IPS DF 6.9 (cell line): ENCODE measurements at regions not wholly inside any gene's neighbourhood (a gene's known extent, or its start where the extent isn't known, plus 50 kb on each side); places are given as distances from the start of the nearest gene placed in this dataset.

Source experiments
- DNase-seq: peaks from one replicate; pipeline ENCODE4 v3.0.0-alpha.2; 2013; ENCODE audit warnings: low read depth, low spot score
- H3K27ac ChIP-seq: one replicate; pipeline ENCODE4 v1.5.1; 2013; ENCODE audit warnings: low read length, control low read depth
- H3K27me3 ChIP-seq: 2 replicates; pipeline ENCODE4 v1.6.1; 2013; ENCODE audit warnings: mild to moderate bottlenecking, low read length; ENCODE audit not compliant: control insufficient read depth, insufficient read depth
- H3K36me3 ChIP-seq: 2 replicates; pipeline ENCODE4 v1.6.1; 2013; ENCODE audit warnings: low read length; ENCODE audit not compliant: control insufficient read depth, insufficient read depth
- H3K4me1 ChIP-seq: 2 replicates; pipeline ENCODE4 v1.6.1; 2013; ENCODE audit warnings: low read length; ENCODE audit not compliant: control insufficient read depth, insufficient read depth
- H3K4me3 ChIP-seq: 2 replicates; pipeline ENCODE4 v1.5.1; 2013; ENCODE audit warnings: mild to moderate bottlenecking, low read length
- H3K9me3 ChIP-seq: 2 replicates; pipeline ENCODE4 v1.6.1; 2013; ENCODE audit warnings: low read length, inconsistent platforms; ENCODE audit not compliant: control insufficient read depth, insufficient read depth
- WGBS: extraction: QIAGEN DNeasy Blood & Tissue Kit; methylation state at CpG from one replicate; pipeline ENCODE4 v1.1.7; 2013; ENCODE audit warnings: mixed read lengths, missing lambda C conversion rate; ENCODE audit not compliant: insufficient read length, insufficient coverage; 5-methylcytosine and 5-hydroxymethylcytosine counted together

DNA sequence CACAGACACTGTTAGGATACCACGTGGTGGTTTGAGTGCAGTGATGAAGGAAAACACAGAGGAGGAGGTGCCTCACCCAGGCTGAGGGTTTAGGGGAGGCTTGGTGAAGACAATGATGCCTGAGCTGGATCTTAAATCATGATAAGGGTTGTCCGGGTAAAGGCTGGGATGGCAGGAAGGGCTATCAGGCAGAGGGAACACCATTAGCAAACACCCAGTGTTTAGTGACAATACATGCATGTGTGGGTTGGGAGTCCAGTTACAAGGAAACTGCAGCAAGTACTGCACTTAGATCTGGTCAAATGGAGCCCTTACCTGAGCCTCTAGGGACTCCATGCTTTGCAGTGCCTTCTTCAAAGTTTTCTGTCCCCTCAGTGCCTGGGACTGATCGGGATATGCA lies 79.8 kb upstream of the MBOAT2 start:
- no CpG with 5 or more reads among the region's 3 CpGs for WGBS
- H3K27me3 ChIP-seq: no peaks in the 10 kb centered on the region
- H3K4me1 ChIP-seq: no peaks in the 10 kb centered on the region
- H3K4me3 ChIP-seq: no peak overlapping the region
- no peak for DNase-seq
- no peak overlapping the region for H3K27ac ChIP-seq
- no peaks in the 10 kb centered on the region for H3K9me3 ChIP-seq
- no peaks in the 10 kb centered on the region for H3K36me3 ChIP-seq

DNA sequence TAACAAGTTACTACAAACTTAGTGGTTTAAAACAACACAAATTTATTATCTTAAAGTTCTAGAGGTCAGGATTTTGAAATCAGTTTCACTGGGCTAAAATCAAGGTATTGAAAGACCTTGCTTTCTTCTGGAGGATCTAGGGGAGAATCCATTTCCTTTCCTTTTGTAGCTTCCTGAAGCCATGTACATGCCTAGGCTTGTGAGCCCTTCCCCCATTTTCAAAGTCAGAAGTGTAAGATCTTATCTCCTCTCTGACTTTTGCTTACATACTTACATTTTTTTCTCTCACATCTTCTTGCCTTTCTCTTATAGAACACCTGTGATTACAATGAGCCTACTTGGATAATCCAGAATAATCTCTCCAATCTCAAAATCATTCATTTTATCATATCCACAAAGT lies 78.7 kb upstream of the MBOAT2 start:
- H3K36me3 ChIP-seq: no peaks in the 10 kb centered on the region
- H3K4me3 ChIP-seq: no peak overlapping the region
- no peak for DNase-seq
- no peak overlapping the region for H3K27ac ChIP-seq
- H3K9me3 ChIP-seq: no peaks in the 10 kb centered on the region
- no peaks in the 10 kb centered on the region for H3K4me1 ChIP-seq
- no peaks in the 10 kb centered on the region for H3K27me3 ChIP-seq

DNA sequence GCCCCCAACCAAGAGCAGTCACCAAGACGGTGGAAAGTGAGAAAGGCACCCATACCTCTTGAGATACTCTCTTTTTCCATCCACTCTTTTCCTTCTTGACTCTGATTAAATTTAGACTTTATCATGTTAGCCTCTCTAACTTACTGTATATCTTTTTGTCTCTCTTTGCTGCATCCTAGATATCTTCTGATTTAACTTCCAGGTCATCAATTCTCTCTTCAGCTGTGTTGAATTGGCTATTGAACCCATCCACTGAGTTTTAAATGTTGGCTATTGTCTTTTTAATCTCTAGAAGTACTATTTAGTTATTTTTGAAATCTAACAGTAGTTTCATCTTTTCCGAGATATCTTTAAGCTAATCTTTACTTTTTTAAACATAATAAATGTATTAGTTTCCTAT lies 78.3 kb upstream of the MBOAT2 start:
- Histone ChIP-seq H3K36me3 (no peaks in the 10 kb centered on the region), H3K27me3 (no peaks in the 10 kb centered on the region), H3K27ac (no peak overlapping the region), H3K4me3 (no peak overlapping the region), H3K4me1 (no peaks in the 10 kb centered on the region), H3K9me3 (no peaks in the 10 kb centered on the region)
- DNase-seq: no peak
- WGBS: no CpG with 5 or more reads among the region's 2 CpGs

DNA sequence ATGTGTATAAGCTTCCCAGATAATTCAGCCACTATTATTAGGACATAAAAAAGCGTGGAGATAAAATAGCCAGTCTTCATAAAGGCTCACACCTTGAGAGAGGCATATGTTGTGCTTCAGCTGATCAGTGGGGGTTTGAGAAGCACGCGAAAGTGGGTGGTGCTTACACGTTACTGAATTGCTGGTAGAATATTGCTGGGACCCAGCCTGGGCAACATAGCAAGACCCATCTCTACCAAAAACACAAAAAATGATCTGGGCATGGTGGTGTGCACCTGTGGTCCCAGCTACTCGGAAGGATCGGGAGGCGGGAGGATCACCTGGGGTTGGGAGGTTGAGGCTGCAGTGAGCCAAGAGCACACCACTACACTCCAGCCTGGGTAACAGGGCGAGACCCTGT lies 74.9 kb upstream of the MBOAT2 start:
- DNase-seq: no peak
- no peaks in the 10 kb centered on the region for H3K9me3 ChIP-seq
- no CpG with 5 or more reads among the region's 8 CpGs for WGBS
- H3K4me3 ChIP-seq: no peak overlapping the region
- no peak overlapping the region for H3K27ac ChIP-seq
- H3K4me1 ChIP-seq: peaks cover 3% of the 10 kb centered on the region; the same call in 1 of the 2 replicates
- no peaks in the 10 kb centered on the region; the same call in 1 of the 2 replicates for H3K27me3 ChIP-seq
- no peaks in the 10 kb centered on the region for H3K36me3 ChIP-seq

DNA sequence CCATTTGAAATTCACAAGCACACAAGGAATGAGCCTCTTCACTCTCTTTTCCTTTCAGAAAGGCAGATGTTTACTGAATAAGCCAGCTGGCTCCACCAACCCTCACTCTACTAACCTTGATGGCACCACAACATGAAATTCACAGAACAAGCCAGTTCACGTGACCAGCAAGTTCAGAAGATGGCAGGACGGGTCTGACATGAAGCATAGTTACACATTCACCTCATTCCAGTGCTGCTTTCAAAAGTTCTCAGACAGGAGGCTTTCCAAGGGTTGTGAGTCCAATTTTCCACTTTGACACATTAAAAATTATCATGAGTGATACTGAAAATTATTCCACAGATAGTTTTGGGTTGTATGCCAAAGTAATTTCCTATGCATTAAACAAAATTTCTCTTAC lies 74.2 kb upstream of the MBOAT2 start:
- DNase-seq: no peak
- no peaks in the 10 kb centered on the region for H3K36me3 ChIP-seq
- no peaks in the 10 kb centered on the region; the same call in 1 of the 2 replicates for H3K27me3 ChIP-seq
- no CpG with 5 or more reads among the region's 2 CpGs for WGBS
- no peak overlapping the region for H3K4me3 ChIP-seq
- no peaks in the 10 kb centered on the region for H3K9me3 ChIP-seq
- H3K27ac ChIP-seq: no peak overlapping the region
- H3K4me1 ChIP-seq: peaks cover 3% of the 10 kb centered on the region; the same call in 1 of the 2 replicates

DNA sequence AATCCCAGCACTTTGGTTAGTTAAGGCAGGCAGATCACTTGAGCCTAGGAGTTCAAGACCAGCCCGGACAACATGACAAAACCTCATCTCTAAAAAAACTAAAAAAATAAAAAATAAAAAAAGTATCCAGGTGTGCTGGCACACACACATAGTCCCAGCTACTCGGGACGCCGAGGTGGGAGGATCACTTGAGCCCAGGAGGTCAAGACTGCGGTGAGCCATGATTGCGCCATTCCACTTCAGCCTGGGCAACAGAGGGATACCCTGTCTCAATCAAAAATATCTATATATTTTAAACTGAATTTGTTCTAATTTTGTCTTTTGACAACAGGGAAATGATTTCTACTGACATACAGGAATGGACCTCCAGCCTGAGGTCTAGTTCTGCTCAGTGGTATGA lies 73.3 kb upstream of the MBOAT2 start:
- no peak overlapping the region for H3K4me3 ChIP-seq
- WGBS: no CpG with 5 or more reads among the region's 6 CpGs
- no peak overlapping the region for H3K27ac ChIP-seq
- no peaks in the 10 kb centered on the region for H3K36me3 ChIP-seq
- DNase-seq: no peak
- no peaks in the 10 kb centered on the region; the same call in 1 of the 2 replicates for H3K27me3 ChIP-seq
- peaks cover 3% of the 10 kb centered on the region; the same call in 1 of the 2 replicates for H3K4me1 ChIP-seq
- no peaks in the 10 kb centered on the region for H3K9me3 ChIP-seq

DNA sequence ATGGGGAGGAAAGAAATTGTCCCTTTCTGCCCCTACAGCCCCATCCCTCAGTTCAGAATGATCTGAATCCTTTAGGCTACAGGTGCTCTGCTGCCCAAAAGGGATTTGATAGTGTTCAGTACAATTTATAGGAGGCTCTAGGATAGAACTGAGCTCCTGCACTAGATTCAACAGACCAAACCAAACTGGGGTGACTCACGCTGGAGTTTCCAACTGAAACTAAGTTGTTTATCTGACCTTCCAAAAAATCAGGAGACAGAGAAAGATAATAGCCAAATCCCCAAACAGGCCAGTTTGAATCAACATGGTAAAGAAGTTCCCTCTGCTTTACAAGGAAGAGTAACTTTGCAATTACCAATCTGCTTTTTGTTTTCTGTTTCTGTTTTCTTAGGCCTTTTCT lies 72.7 kb upstream of the MBOAT2 start:
- no peaks in the 10 kb centered on the region; the same call in 1 of the 2 replicates for H3K27me3 ChIP-seq
- no peaks in the 10 kb centered on the region for H3K9me3 ChIP-seq
- H3K4me1 ChIP-seq: peaks cover 3% of the 10 kb centered on the region; the same call in 1 of the 2 replicates
- H3K27ac ChIP-seq: no peak overlapping the region
- no CpG with 5 or more reads among the region's 1 CpG for WGBS
- no peak for DNase-seq
- no peak overlapping the region for H3K4me3 ChIP-seq
- no peaks in the 10 kb centered on the region for H3K36me3 ChIP-seq

DNA sequence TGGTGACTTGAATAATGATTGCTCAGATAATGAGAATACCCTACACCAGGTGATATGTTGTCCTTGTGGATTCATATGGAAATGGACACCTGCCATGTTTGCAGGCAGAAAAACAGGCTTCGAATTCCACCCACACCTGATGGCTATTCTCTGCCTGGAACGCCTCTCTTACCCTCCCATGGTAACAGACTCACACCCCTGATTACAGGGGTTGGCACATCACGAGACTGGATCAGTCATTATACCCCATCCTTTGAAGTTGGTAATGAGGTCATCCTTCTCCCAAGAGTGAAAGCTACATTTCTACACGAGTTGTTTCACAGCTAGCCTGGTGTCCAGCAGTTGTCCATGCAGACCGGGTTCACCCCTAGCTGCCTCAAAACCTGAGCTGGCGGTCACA lies 71.4 kb upstream of the MBOAT2 start:
- DNase-seq: peak; percentile 54
- no peaks in the 10 kb centered on the region; the same call in 1 of the 2 replicates for H3K27me3 ChIP-seq
- peaks cover 3% of the 10 kb centered on the region; the same call in 1 of the 2 replicates for H3K4me1 ChIP-seq
- no peaks in the 10 kb centered on the region for H3K9me3 ChIP-seq
- H3K36me3 ChIP-seq: no peaks in the 10 kb centered on the region
- H3K27ac ChIP-seq: no peak overlapping the region
- WGBS: no CpG with 5 or more reads among the region's 6 CpGs
- H3K4me3 ChIP-seq: no peak overlapping the region

DNA sequence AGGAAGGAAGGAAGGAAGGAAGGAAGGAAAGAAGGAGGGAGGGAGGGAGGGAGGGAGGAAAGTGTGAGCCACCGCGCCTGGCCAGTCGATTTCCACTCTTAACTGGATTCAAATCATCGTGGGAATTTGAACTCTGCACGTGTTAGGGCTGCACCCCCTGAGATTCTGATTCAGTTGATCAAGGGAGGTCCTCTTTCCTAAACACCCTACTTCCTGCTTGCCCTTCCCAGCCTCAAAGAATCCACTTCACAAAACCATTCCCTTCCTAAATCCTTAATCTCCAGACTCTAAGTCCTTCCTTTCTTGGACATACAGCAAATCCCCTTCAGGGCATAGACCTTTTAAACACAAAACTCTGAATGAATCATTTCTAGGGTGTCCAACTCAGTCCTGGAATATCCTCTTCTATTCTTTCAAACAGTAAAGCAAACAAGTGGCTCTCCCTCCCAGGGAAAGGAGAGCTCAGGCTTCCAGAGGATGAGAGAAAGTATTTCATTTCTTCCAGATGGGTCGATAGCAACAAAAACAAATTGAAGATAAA lies 68.2 kb upstream of the MBOAT2 start:
- no peak for DNase-seq

DNA sequence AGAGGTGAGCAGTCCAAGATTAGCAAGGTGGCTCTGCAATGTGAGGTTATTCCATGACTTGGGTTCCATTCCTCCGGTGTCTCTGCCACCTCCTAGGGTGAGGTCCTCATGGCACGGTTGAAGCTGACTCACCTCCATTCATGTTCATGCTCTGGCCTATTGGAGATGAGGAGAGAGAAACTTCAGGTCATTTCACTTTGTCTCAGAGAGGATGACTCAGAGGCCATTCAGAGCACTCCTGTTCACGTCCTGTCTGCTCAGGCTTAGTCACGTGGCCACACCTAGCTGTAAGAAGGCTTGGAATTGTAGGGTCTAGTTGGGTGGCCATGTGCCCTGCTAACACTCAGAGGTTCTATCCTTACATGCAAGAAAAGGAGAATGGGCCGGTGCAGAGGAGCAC lies 67.5 kb upstream of the MBOAT2 start:
- Histone ChIP-seq H3K4me3 (no peak overlapping the region), H3K4me1 (peaks cover 3% of the 10 kb centered on the region; the same call in 1 of the 2 replicates), H3K9me3 (no peaks in the 10 kb centered on the region), H3K36me3 (no peaks in the 10 kb centered on the region), H3K27me3 (no peaks in the 10 kb centered on the region; the same call in 1 of the 2 replicates), H3K27ac (no peak overlapping the region)
- WGBS: no CpG with 5 or more reads among the region's 5 CpGs
- DNase-seq: no peak

More for the DNA sequence above, 68.2 kb upstream of the MBOAT2 start:
- no peaks in the 10 kb centered on the region; the same call in 1 of the 2 replicates for H3K27me3 ChIP-seq
- no CpG with 5 or more reads among the region's 6 CpGs for WGBS
- H3K9me3 ChIP-seq: no peaks in the 10 kb centered on the region
- no peak overlapping the region for H3K27ac ChIP-seq
- H3K4me1 ChIP-seq: peaks cover 3% of the 10 kb centered on the region; the same call in 1 of the 2 replicates
- no peak overlapping the region for H3K4me3 ChIP-seq
- H3K36me3 ChIP-seq: no peaks in the 10 kb centered on the region

DNA sequence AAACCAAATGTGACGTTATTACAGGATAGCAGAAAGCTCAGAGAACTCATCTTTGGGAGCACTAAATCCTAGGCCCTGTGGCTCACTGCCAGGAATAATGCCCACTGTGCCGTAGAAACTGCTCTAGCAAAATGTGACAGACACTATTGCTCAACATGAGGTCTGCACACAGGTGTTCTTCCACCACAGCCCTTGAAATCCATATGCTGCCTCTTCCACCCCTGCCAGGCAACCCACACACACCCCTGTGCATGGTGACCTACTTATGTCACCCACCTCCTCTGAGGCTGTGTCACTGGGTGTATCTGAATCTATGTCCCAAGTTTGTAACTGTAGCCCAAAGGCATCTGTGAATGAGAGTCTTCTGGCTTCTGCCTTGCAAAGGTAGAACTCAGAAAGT lies 66.1 kb upstream of the MBOAT2 start:
- no peaks in the 10 kb centered on the region; the same call in 1 of the 2 replicates for H3K27me3 ChIP-seq
- H3K4me1 ChIP-seq: no peaks in the 10 kb centered on the region
- H3K36me3 ChIP-seq: no peaks in the 10 kb centered on the region
- no peak overlapping the region for H3K27ac ChIP-seq
- no peaks in the 10 kb centered on the region for H3K9me3 ChIP-seq
- no CpG with 5 or more reads among the region's 2 CpGs for WGBS
- no peak overlapping the region for H3K4me3 ChIP-seq
- no peak for DNase-seq
